Esophagus squamous epithelium (tissue), 5 donors: ENCODE measurements at regions not wholly inside any gene's neighbourhood (a gene's known extent, or its start where the extent isn't known, plus 50 kb on each side); places are given as distances from the start of the nearest gene placed in this dataset.

Experiments used
- DNase-seq: peaks from one replicate; lab custom pipeline; 2025; lab: John Stamatoyannopoulos, UW
- H3K27ac ChIP-seq, 4 donors: fragments of 200-600 bp; sonication (generic); one replicate each; pipeline ENCODE4 v1.5.1; 2016 to 2019; ENCODE audit warnings: mild to moderate bottlenecking in 1 of 4
- H3K27me3 ChIP-seq, 4 donors: fragments of 200-600 bp; sonication (generic); 1 replicate in 3 of 4; 2 replicates in 1 of 4; pipeline versions ENCODE4 v1.5.1 to v1.6.0; 2017 to 2021; ENCODE audit warnings: antibody characterized with exemption in 1 of 4
- H3K36me3 ChIP-seq, 3 donors: fragments of 200-600 bp; sonication (generic); one replicate each; pipeline ENCODE4 v1.5.1; 2016 to 2019
- H3K4me1 ChIP-seq, 3 donors: fragments of 200-600 bp; sonication (generic); one replicate each; pipeline ENCODE4 v1.5.1; 2017 to 2019
- H3K4me3 ChIP-seq, 4 donors: fragments of 200-600 bp; sonication (generic); 1 replicate in 3 of 4; 2 replicates in 1 of 4; pipeline ENCODE4 v1.5.1; 2016 to 2019; ENCODE audit warnings: mild to moderate bottlenecking in 2 of 4, moderate library complexity in 1 of 4
- H3K9me3 ChIP-seq, 3 donors: fragments of 200-600 bp; sonication (generic); one replicate each; pipeline ENCODE4 v1.5.1; 2016 to 2019
- POLR2A ChIP-seq, 4 donors: fragments of 450-650 bp; IDR thresholded peaks; one replicate each; pipeline ENCODE4 v1.6.1; 2017; ENCODE audit warnings: antibody characterized with exemption in 4 of 4, mild to moderate bottlenecking in 4 of 4, moderate library complexity in 3 of 4
- WGBS, 2 donors: methylation state at CpG; one replicate each; pipeline ENCODE4 v1.1.5; 2018; 5-methylcytosine and 5-hydroxymethylcytosine counted together
- intact Hi-C: fragments of 100-400 bp; cut with DNase I; formaldehyde crosslinking; loops from one replicate; pipeline ENCODE4 v1.15.0; 2022
- TF ChIP-seq, protein P1 (sequence below), 6 experiments: fragments of 450-650 bp in 4 of 6; fragments of 200-600 bp in 2 of 6; sonication (generic) in 2 of 6; IDR thresholded peaks; one replicate each; pipeline ENCODE4 v1.5.1; 2016 to 2019; ENCODE audit warnings: antibody characterized with exemption in 6 of 6, mild to moderate bottlenecking in 4 of 6, moderate library complexity in 4 of 6
- donor health status: DM: yes; HTN: yes; CAD: no.

DNA sequence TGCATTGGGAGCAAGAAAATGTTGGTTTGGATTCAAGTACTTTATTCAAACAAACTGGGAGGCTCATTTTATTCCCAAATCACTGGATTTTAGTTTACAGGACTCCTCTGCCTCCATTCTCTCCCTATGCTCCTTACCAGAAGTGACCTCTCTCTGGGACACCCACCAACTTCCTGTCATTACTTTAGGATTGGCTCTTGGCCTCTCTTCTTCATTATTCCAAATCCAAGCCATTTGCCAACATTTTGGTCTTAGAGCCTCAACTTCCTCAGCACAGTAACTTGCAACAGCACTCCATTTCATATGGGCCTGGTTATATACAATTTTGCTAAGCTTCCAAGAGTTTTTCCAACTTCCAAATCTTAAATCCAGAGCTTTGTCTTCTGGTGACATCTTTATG, 432.1 kb downstream of the NR2F2 start:
- no peak for DNase-seq
- no peaks in the 10 kb centered on the region for H3K9me3 ChIP-seq
- intact Hi-C loops = no loop called here

DNA sequence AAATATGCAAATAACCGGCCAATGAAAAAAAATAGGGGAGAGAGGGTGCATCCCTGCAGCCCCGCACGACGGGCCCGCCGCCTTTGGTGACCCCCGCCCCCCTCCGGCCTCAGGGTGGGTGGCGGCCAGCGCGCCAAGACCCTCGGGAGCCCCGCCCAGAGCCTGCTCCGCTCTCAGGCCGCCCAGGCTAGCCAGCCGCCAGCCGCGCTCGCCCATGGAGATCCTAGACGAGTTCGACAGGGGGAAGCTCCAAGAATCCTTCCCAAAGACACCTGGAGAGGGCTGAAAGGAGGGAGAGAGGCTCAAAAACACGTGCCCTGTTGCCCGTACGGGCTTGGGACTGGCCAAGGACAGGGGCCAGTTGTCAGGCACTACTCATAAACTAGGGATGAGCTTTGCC, 434.0 kb downstream of the NR2F2 start:
- Histone ChIP-seq H3K4me1 (no peaks in the 10 kb centered on the region), H3K9me3 (no peaks in the 10 kb centered on the region), H3K4me3 (no peak overlapping the region), H3K27me3 (no peaks in the 10 kb centered on the region), H3K36me3 (no peaks in the 10 kb centered on the region), H3K27ac (no peak overlapping the region)
- intact Hi-C loops = no loop called here
- 80 to 94% methylated on average over 8 to 20 of the region's 24 CpGs for WGBS, 2 donors
- TF ChIP-seq, protein P1, sequence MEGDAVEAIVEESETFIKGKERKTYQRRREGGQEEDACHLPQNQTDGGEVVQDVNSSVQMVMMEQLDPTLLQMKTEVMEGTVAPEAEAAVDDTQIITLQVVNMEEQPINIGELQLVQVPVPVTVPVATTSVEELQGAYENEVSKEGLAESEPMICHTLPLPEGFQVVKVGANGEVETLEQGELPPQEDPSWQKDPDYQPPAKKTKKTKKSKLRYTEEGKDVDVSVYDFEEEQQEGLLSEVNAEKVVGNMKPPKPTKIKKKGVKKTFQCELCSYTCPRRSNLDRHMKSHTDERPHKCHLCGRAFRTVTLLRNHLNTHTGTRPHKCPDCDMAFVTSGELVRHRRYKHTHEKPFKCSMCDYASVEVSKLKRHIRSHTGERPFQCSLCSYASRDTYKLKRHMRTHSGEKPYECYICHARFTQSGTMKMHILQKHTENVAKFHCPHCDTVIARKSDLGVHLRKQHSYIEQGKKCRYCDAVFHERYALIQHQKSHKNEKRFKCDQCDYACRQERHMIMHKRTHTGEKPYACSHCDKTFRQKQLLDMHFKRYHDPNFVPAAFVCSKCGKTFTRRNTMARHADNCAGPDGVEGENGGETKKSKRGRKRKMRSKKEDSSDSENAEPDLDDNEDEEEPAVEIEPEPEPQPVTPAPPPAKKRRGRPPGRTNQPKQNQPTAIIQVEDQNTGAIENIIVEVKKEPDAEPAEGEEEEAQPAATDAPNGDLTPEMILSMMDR (IDR thresholded peaks at IDR 0.05) = no peak
- no peak for TF ChIP-seq POLR2A (IDR thresholded peaks at IDR 0.05)
- no peak for DNase-seq

More for the DNA sequence above, 432.1 kb downstream of the NR2F2 start:
- Histone ChIP-seq H3K4me1 (no peaks in the 10 kb centered on the region), H3K27ac (no peak overlapping the region), H3K36me3 (no peaks in the 10 kb centered on the region), H3K4me3 (no peak overlapping the region), H3K27me3 (no peaks in the 10 kb centered on the region)
- TF ChIP-seq, protein P1 (IDR thresholded peaks at IDR 0.05) = no peak
- TF ChIP-seq POLR2A (IDR thresholded peaks at IDR 0.05) = no peak

DNA sequence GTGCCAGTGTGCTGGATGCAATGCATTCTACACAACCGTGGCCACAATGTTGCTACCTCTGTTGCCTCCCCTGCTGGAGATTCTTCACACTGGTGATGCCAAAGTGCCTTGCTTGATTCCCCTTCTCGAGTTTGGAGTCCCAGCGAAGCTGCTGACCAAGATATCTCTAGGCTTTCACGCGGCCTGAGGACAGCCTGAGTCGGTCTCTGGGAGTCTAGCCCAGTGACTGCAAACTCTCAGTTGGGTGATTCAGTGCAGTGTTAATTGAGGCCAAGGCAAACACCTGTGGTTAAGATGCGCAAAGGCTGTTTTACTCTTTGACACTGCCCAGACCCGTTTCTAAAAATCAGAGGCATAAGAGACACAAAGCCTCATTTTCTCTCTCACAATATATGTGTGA, 434.4 kb downstream of the NR2F2 start:
- no peak for TF ChIP-seq POLR2A (IDR thresholded peaks at IDR 0.05)
- TF ChIP-seq, protein P1 (IDR thresholded peaks at IDR 0.05) = no peak
- Histone ChIP-seq H3K36me3 (no peaks in the 10 kb centered on the region), H3K4me1 (no peaks in the 10 kb centered on the region), H3K27ac (no peak overlapping the region), H3K9me3 (no peaks in the 10 kb centered on the region), H3K4me3 (no peak overlapping the region), H3K27me3 (no peaks in the 10 kb centered on the region)
- DNase-seq = no peak
- 73 to 100% methylated on average over 1 to 3 of the region's 8 CpGs for WGBS, 2 donors
- intact Hi-C loops = no loop called here

DNA sequence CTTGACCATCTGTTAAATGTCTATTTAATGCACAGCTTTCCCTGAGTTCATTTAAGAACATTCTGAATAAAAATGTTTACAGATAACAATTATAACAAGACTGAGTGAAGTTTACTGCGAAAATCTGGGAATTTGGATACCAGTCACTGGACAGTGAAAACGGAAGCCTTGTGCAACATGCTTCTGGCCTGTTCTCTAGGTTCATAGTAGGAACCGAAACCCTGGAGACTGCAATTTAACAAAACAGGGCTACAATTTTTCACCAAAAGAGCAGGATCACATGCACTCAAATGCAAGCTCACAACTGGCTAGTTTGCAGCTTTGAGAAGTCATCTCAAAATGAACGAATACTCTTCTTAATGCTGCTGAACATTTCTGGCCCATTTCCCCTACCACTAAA, 435.9 kb downstream of the NR2F2 start:
- no peaks in the 10 kb centered on the region for H3K9me3 ChIP-seq
- H3K4me3 ChIP-seq = no peak overlapping the region
- no peaks in the 10 kb centered on the region for H3K27me3 ChIP-seq
- WGBS, 2 donors = 73 to 84% methylated on average over 4 of the region's 4 CpGs
- TF ChIP-seq POLR2A (IDR thresholded peaks at IDR 0.05) = no peak
- TF ChIP-seq, protein P1 (IDR thresholded peaks at IDR 0.05) = no peak
- H3K36me3 ChIP-seq = no peaks in the 10 kb centered on the region
- H3K27ac ChIP-seq = no peak overlapping the region
- no peaks in the 10 kb centered on the region for H3K4me1 ChIP-seq
- DNase-seq = no peak
- intact Hi-C loops = no loop called here

DNA sequence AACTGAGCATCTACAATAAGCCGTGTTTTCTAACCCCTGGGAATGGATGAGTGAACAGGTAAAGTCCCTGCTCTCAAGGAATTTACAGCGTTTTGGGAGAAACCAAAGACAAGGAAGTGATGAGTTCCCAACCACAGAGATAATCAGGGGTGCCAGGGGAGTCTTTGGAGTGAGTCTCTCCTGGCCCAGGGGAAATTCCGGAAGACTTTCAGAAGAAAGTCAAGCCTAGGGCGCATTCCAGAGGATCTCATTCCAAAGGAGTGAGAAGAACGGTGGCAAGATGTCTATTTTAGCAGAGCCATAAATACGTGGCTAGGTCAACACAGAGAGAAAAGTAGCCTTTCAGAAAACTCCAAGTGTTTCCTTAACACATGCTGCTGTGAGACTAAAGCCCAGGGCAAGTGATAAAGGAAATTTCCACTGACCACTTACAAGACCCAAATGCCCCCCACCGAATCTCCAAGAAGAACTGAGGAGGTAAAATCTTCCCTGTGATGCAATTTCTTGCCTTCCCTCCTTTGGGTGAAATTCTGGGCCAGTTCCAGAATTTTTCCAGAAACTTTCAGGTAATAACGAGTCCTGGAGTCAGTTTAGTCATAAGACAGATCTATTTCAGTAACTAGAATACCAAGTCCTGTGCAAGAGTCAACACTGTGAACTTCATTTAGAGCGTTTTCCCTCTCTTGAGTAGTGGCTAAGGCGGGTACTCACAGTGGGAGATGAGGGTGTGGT, 437.4 kb downstream of the NR2F2 start:
- Histone ChIP-seq H3K27ac (no peak overlapping the region), H3K27me3 (no peaks in the 10 kb centered on the region), H3K4me1 (no peaks in the 10 kb centered on the region), H3K4me3 (no peak overlapping the region), H3K9me3 (no peaks in the 10 kb centered on the region), H3K36me3 (no peaks in the 10 kb centered on the region)
- WGBS, 2 donors = 54 to 70% methylated on average over 9 of the region's 10 CpGs
- TF ChIP-seq, protein P1 (IDR thresholded peaks at IDR 0.05) = no peak
- no peak for DNase-seq
- intact Hi-C loops = no loop called here
